ENCODE measurements at regions not wholly inside any gene's neighbourhood (a gene's known extent, or its start where the extent isn't known, plus 50 kb on each side); places are given as distances from the start of the nearest gene placed in this dataset.

GRCh38 chr15:38781196-38781595 is 216.6 kb upstream of the RASGRP1 start:
- Histone ChIP-seq H2AFZ (ENCODE audit: insufficient read depth, low read depth, low read length, poor library complexity, severe bottlenecking) (no peak overlapping the region), H3K4me3 (replicated peaks in 1 of 3; ENCODE audit: low read depth in 2 of 3, low read length in 3 of 3) (no peak overlapping the region), H3K4me2 (replicated peaks; ENCODE audit: extremely low read depth, low read length, poor library complexity, severe bottlenecking) (no peak overlapping the region), H3K9me3 (replicated peaks in 1 of 2; ENCODE audit: control insufficient read depth in 1 of 2, insufficient read depth in 1 of 2, low read length in 2 of 2) (peaks cover 0 to 2% of the 10 kb centered on the region in 2 donors), H4K20me1 (ENCODE audit: insufficient read depth, low read length) (no peaks in the 10 kb centered on the region), H3K27ac (ENCODE audit: low read depth in 1 of 2, low read length in 2 of 2) (no peak overlapping the region), H3K27me3 (ENCODE audit: control insufficient read depth in 2 of 2, insufficient read depth in 2 of 2, low read length in 2 of 2) (no peaks in the 10 kb centered on the region), H3K9ac (ENCODE audit: insufficient read depth, low read length, poor library complexity, severe bottlenecking) (no peak overlapping the region), H3K79me2 (ENCODE audit: insufficient read depth, low read length) (no peaks in the 10 kb centered on the region), H3K4me1 (ENCODE audit: control insufficient read depth in 1 of 2, insufficient read depth in 2 of 2, low read length in 2 of 2) (no peaks in the 10 kb centered on the region), H3K36me3 (replicated peaks in 1 of 2; ENCODE audit: control insufficient read depth in 1 of 2, insufficient read depth in 2 of 2, low read length in 2 of 2) (no peaks in the 10 kb centered on the region)
- TF ChIP-seq CTCF (IDR thresholded peaks at IDR 0.05), result no peak
- WGBS (ENCODE audit: insufficient coverage), result no CpG with 5 or more reads among the region's 2 CpGs
- no peak for DNase-seq
- Mint-ChIP-seq H3K9me3 (peaks cover 3 to 25% (median 14%) of the 10 kb centered on the region in 7 donors), H3K27me3 (ENCODE audit: low read depth in 3 of 3) (peaks cover 2 to 4% (median 3%) of the 10 kb centered on the region in 3 donors), H3K36me3 (no peaks in the 10 kb centered on the region), H3K4me3 (no peak overlapping the region), H3K4me1 (no peaks in the 10 kb centered on the region), H3K27ac (no peak overlapping the region)
- intact Hi-C loops (cut with micrococcal nuclease), result no loop called here

GRCh38 chr15:38782156-38782555 is 217.5 kb upstream of the RASGRP1 start:
- Histone ChIP-seq H3K4me3 (replicated peaks in 1 of 3; ENCODE audit: low read depth in 2 of 3, low read length in 3 of 3) (no peak overlapping the region), H3K4me1 (ENCODE audit: control insufficient read depth in 1 of 2, insufficient read depth in 2 of 2, low read length in 2 of 2) (no peaks in the 10 kb centered on the region), H2AFZ (ENCODE audit: insufficient read depth, low read depth, low read length, poor library complexity, severe bottlenecking) (no peak overlapping the region), H3K9ac (ENCODE audit: insufficient read depth, low read length, poor library complexity, severe bottlenecking) (no peak overlapping the region), H3K36me3 (replicated peaks in 1 of 2; ENCODE audit: control insufficient read depth in 1 of 2, insufficient read depth in 2 of 2, low read length in 2 of 2) (no peaks in the 10 kb centered on the region), H3K79me2 (ENCODE audit: insufficient read depth, low read length) (no peaks in the 10 kb centered on the region), H4K20me1 (ENCODE audit: insufficient read depth, low read length) (no peaks in the 10 kb centered on the region), H3K27me3 (ENCODE audit: control insufficient read depth in 2 of 2, insufficient read depth in 2 of 2, low read length in 2 of 2) (no peaks in the 10 kb centered on the region), H3K4me2 (replicated peaks; ENCODE audit: extremely low read depth, low read length, poor library complexity, severe bottlenecking) (no peak overlapping the region), H3K9me3 (replicated peaks in 1 of 2; ENCODE audit: control insufficient read depth in 1 of 2, insufficient read depth in 1 of 2, low read length in 2 of 2) (peaks cover 0 to 2% of the 10 kb centered on the region in 2 donors), H3K27ac (ENCODE audit: low read depth in 1 of 2, low read length in 2 of 2) (no peak overlapping the region)
- no peaks in the 10 kb centered on the region for H3K36me3 Mint-ChIP-seq
- TF ChIP-seq CTCF (IDR thresholded peaks at IDR 0.05), result no peak
- no peak overlapping the region for H3K27ac Mint-ChIP-seq
- WGBS (ENCODE audit: insufficient coverage), result 100% methylated on average over 1 of the region's 1 CpG
- intact Hi-C loops (cut with micrococcal nuclease), result no loop called here
- peaks cover 0 to 4% (median 3%) of the 10 kb centered on the region in 3 donors for H3K27me3 Mint-ChIP-seq (ENCODE audit: low read depth in 3 of 3)
- DNase-seq, result no peak
- H3K4me1 Mint-ChIP-seq, result no peaks in the 10 kb centered on the region
- H3K4me3 Mint-ChIP-seq, result no peak overlapping the region
- peaks cover 1 to 25% (median 13%) of the 10 kb centered on the region in 7 donors for H3K9me3 Mint-ChIP-seq
